PC-3 (cell line): ENCODE measurements at regions not wholly inside any gene's neighbourhood (a gene's known extent, or its start where the extent isn't known, plus 50 kb on each side); places are given as distances from the start of the nearest gene placed in this dataset.

ENCODE experiments used
- ATAC-seq: fragments of 200-7000 bp; cut with Tn5 transposase; 2 replicates; pipeline ENCODE4 v1.9.1; 2020; ENCODE audit warnings: mild to moderate bottlenecking, moderate library complexity
- BruUV-seq: library from RNA; stranded (reverse); fragments of 400-500 nt; replicated peaks from 2 replicates; lab custom pipeline; 2021; lab: Mats Ljungman, UMichigan
- CTCF ChIA-PET: fragments of 300-600 bp; sonication (Branson Sonifier 250); formaldehyde crosslinking; loops from one replicate; lab custom pipeline; 2022; ENCODE audit warnings: antibody characterized with exemption; lab: Charles Lee
- POLR2A ChIA-PET: fragments of 300-600 bp; sonication (Branson Sonifier 250); formaldehyde crosslinking; loops from one replicate; lab custom pipeline; 2022; ENCODE audit warnings: antibody characterized with exemption; ENCODE audit not compliant: unreplicated experiment; lab: Charles Lee
- DNase-seq: peaks from one replicate; pipeline ENCODE4 v3.0.0-alpha.2; 2015
- H2AFZ ChIP-seq: fragments of 300-600 bp; sonication (generic); 2 replicates; pipeline ENCODE4 v1.6.0; 2016; ENCODE audit warnings: antibody characterized with exemption, low read length
- H3F3A ChIP-seq: fragments of 300-600 bp; sonication (generic); one replicate; pipeline ENCODE4 v1.6.0; 2017; ENCODE audit warnings: antibody characterized with exemption, low read length, control low read depth, mild to moderate bottlenecking; ENCODE audit not compliant: unreplicated experiment
- H3K27ac ChIP-seq: fragments of 300-600 bp; sonication (generic); 2 replicates; pipeline ENCODE4 v1.5.1; 2016; ENCODE audit warnings: mild to moderate bottlenecking, low read length
- H3K27me3 ChIP-seq: fragments of 300-600 bp; sonication (generic); 2 replicates; pipeline ENCODE4 v1.6.1; 2016; ENCODE audit warnings: low read length, mixed read lengths
- H3K36me3 ChIP-seq: fragments of 300-600 bp; sonication (generic); 2 replicates; pipeline ENCODE4 v1.6.1; 2016; ENCODE audit warnings: low read depth, mixed run types, low read length, mixed read lengths
- H3K4me1 ChIP-seq: fragments of 300-600 bp; sonication (generic); 2 replicates; pipeline ENCODE4 v1.5.1; 2016; ENCODE audit warnings: low read length; ENCODE audit not compliant: insufficient read depth
- H3K4me2 ChIP-seq: fragments of 300-600 bp; sonication (generic); 2 replicates; pipeline ENCODE4 v1.6.0; 2016; ENCODE audit warnings: low read length
- H3K4me3 ChIP-seq: fragments of 300-600 bp; sonication (generic); 2 replicates; pipeline ENCODE4 v1.5.1; 2016; ENCODE audit warnings: mild to moderate bottlenecking, low read length, mixed read lengths
- H3K79me2 ChIP-seq: fragments of 300-600 bp; sonication (generic); 2 replicates; pipeline ENCODE4 v1.6.1; 2017; ENCODE audit warnings: low read length, mixed read lengths
- H3K9ac ChIP-seq: fragments of 300-600 bp; sonication (generic); 2 replicates; pipeline ENCODE4 v1.6.0; 2016; ENCODE audit warnings: mild to moderate bottlenecking, low read length
- H3K9me2 ChIP-seq: fragments of 300-600 bp; sonication (generic); replicated peaks from 2 replicates; pipeline ENCODE4 v1.6.1; 2016; ENCODE audit warnings: mixed run types, low read length, mixed read lengths
- H3K9me3 ChIP-seq: fragments of 300-600 bp; sonication (generic); 2 replicates; pipeline ENCODE4 v1.6.1; 2016; ENCODE audit warnings: low read length, mixed read lengths
- H4K20me1 ChIP-seq: fragments of 300-600 bp; sonication (generic); 2 replicates; pipeline ENCODE4 v1.6.1; 2016; ENCODE audit warnings: low read length, mixed read lengths
- EZH2 ChIP-seq: fragments of 300-600 bp; sonication (generic); IDR thresholded peaks from one replicate; pipeline ENCODE4 v1.6.1; 2017; ENCODE audit warnings: antibody characterized with exemption, mild to moderate bottlenecking, low read length; ENCODE audit not compliant: unreplicated experiment
- EZH2phosphoT487 ChIP-seq: fragments of 300-600 bp; sonication (generic); IDR thresholded peaks from 2 replicates; pipeline ENCODE4 v1.6.1; 2018; ENCODE audit warnings: mild to moderate bottlenecking, antibody characterized with exemption, low read length, borderline replicate concordance
- intact Hi-C: fragments of 100-400 bp; cut with micrococcal nuclease; formaldehyde crosslinking; loops from 2 replicates; pipeline ENCODE4 v1.9.0; 2023
- TF ChIP-seq, protein P1 (sequence below): fragments of 300-600 bp; sonication (generic); conservative IDR thresholded peaks from 2 replicates; pipeline ENCODE4 v1.5.1; 2017; ENCODE audit warnings: antibody characterized with exemption, low read depth, mild to moderate bottlenecking, low read length

DNA sequence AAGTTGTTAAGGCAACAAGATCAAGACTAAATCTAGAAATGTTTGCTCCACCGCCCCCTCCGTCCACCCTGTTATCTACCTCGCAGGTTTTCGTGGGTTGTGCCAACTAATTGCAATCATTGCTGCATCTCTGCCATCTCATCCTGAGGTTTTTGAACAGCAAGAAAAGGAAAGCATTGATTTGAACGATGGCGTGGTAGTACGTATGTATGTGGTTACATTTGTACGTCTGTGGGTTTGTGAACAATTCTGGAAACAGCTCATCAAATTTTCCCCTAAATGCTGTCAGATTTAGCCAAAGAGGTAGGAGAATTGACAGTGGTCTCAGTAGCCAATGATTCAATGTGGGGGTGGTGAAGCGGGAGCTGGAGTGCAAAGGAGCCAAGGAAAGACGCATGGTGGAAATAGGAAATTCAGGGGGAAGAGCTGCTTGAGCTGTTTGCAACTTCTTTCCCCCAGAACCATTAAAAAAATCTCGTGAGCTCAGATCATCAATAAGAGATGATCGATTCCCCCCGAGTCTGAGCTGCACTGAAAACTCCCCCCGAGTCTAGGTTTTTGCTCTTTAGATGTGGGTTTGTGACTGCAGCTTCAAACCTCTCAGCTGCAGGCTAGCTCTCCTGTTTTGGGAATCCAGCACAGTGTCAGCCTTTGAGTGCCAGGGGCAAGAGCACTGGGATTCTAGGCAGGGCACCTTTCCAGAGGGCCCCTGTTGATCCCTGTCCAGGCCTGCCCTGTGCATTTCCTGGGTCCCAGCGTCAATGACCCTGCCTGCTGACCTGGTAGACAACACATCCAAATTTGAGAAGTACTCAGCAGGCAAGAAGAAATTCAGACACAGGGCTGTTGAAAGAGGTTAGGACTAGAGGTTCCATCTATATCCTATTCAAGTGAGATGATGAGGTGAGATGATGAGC is 72.6 kb upstream of the LY86 start:
- no peaks in the 10 kb centered on the region for H3K79me2 ChIP-seq
- peaks cover 61% of the 10 kb centered on the region for H3K27me3 ChIP-seq
- no peaks in the 10 kb centered on the region for H3K9me3 ChIP-seq
- TF ChIP-seq EZH2, result no peak
- TF ChIP-seq, protein P1, sequence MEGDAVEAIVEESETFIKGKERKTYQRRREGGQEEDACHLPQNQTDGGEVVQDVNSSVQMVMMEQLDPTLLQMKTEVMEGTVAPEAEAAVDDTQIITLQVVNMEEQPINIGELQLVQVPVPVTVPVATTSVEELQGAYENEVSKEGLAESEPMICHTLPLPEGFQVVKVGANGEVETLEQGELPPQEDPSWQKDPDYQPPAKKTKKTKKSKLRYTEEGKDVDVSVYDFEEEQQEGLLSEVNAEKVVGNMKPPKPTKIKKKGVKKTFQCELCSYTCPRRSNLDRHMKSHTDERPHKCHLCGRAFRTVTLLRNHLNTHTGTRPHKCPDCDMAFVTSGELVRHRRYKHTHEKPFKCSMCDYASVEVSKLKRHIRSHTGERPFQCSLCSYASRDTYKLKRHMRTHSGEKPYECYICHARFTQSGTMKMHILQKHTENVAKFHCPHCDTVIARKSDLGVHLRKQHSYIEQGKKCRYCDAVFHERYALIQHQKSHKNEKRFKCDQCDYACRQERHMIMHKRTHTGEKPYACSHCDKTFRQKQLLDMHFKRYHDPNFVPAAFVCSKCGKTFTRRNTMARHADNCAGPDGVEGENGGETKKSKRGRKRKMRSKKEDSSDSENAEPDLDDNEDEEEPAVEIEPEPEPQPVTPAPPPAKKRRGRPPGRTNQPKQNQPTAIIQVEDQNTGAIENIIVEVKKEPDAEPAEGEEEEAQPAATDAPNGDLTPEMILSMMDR, result no peak
- TF ChIP-seq EZH2phosphoT487, result no peak
- H3K4me1 ChIP-seq, result no peaks in the 10 kb centered on the region
- H3K27ac ChIP-seq, result no peak overlapping the region
- BruUV-seq, result no TSS peak
- no peak overlapping the region for H2AFZ ChIP-seq
- ATAC-seq (no peak), DNase-seq (no peak)
- intact Hi-C loops, result no loop called here
- no peaks in the 10 kb centered on the region for H4K20me1 ChIP-seq
- ChIA-PET POLR2A (no interaction called here), CTCF (no interaction called here)
- H3K36me3 ChIP-seq, result no peaks in the 10 kb centered on the region
- H3F3A ChIP-seq, result no peaks in the 10 kb centered on the region
- H3K9me2 ChIP-seq, result no peaks in the 10 kb centered on the region
- no peak overlapping the region for H3K9ac ChIP-seq
- no peak overlapping the region for H3K4me2 ChIP-seq
- H3K4me3 ChIP-seq, result no peak overlapping the region

DNA sequence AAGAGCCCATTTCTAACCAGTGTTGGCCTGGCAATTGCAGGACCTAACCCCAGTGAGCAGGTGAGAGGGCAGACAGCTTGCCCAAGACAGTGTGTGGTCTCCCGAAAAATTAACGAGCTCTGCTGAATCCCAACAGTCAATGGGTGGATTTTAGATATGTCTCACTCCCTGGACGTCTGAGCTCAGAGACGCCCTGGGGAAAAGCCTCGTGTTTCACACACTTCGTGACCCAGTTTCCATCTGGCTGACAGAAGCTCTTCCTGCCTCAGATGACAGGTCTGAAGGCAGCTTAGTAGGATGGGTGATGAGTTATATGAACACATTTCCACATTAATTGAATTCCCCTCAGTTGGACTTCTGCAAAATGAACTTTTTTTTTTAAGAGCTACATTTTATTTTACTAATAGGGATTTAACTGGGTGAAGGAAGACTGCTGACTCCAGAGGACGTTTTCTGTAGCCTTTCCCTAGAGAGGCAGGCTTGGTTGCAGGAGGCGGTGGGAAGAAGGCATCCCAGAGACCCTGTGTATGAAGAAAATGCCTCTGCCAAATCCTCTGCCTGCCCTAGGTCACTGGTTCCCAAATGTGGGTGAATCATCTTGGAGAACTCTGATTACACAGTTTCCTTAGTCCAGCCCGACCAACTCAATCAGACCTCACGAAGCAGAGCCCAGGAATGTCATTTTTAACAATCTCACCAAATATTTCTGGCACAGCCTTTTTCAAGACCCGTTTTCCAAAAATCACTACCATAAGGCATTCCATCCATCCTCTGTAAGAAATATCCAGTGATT is 71.7 kb upstream of the LY86 start:
- H2AFZ ChIP-seq, result no peak overlapping the region
- CTCF ChIA-PET, result interaction anchor here (0.7 kb wide), 1 partner anchor 21 kb away, joined by 4 read pairs; no protein-coding TSS in a partner anchor
- intact Hi-C loops, result no loop called here
- no peak overlapping the region for H3K4me2 ChIP-seq
- DNase-seq, result no peak
- H3K9ac ChIP-seq, result no peak overlapping the region
- H3K9me3 ChIP-seq, result no peaks in the 10 kb centered on the region
- no peaks in the 10 kb centered on the region for H3K4me1 ChIP-seq
- no peak for ATAC-seq
- no peak overlapping the region for H3K4me3 ChIP-seq
- POLR2A ChIA-PET, result no interaction called here
- H3K27me3 ChIP-seq, result peaks cover 70% of the 10 kb centered on the region
- no peaks in the 10 kb centered on the region for H3K9me2 ChIP-seq
- no peak overlapping the region for H3K27ac ChIP-seq
- no peaks in the 10 kb centered on the region for H4K20me1 ChIP-seq
- TF ChIP-seq EZH2 (no peak), EZH2phosphoT487 (no peak)
- TF ChIP-seq, protein P1, result no peak
- BruUV-seq, result no TSS peak
- no peaks in the 10 kb centered on the region for H3K79me2 ChIP-seq
- no peaks in the 10 kb centered on the region for H3F3A ChIP-seq
- no peaks in the 10 kb centered on the region for H3K36me3 ChIP-seq
